SIG-M5 treated with dmso at 0.1 percent for 504 hours (cell line): ENCODE measurements at regions not wholly inside any gene's neighbourhood (a gene's known extent, or its start where the extent isn't known, plus 50 kb on each side); places are given as distances from the start of the nearest gene placed in this dataset.
"Not testable (repeated sequence)": the region's sequence is repeated elsewhere in the genome, so short reads cannot be mapped to it uniquely, and the experiment has no call there.

Experiments
- DNase-seq: peaks from one replicate; lab custom pipeline; 2025; ENCODE audit not compliant: unreplicated experiment; lab: John Stamatoyannopoulos, UW

DNA sequence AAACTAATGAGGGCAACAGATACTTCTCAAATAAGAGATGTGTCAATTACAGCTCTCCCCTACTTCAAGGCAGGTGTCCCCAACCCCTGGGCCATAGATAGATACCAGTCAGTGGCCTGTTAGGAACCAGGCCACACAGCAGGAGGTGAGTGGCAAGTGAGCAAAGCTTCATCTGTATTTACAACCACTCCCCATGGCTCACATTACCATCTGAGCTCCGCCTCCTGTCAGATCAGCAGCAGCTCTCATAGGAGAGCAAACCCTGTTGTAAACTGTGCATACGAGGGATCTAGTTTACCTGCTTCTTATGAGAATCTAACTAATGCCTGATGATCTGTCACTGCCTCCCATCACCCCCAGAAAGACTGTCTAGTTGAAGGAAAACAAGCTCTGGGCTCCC, 422.1 kb downstream of the GJA1 start:
- no peak for DNase-seq

DNA sequence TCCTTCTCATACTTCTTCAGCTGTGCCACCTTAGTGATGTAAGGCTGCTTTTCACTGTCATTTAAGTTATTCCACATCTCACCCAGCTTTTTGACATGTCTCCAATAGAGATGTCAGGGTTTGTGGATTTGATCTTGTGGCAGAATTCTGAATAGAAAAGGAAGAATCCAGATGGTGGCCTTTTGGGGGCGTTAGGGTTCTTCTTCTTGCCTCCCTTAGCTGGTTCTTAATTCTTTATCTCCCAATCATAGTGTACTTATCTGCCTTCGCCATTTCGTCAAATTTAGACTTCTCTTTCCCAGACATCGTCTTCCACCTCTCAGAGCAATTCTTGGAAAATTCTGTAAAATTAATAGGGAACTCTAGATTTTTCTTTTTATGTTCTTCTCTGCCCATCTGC, 422.9 kb downstream of the GJA1 start:
- DNase-seq = no peak

DNA sequence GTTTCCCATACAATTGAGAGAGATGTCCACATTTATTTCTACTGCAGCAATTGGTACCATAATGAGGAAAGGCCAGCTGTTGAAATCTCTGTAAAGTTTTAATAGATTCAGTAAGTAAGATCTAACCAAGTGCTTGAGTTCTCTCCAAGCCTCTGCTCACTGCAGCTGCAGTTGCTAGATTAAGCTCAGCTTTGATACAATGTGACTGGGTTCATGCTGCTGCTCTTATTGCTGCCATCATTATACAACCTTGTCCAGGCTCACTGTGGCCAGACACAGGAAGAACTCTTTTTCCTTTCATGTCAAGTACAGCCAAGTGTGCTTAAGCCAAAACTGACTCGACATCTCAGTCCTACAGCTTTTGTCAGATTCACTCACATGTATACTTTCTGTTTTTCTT, 423.5 kb downstream of the GJA1 start:
- DNase-seq = no peak

DNA sequence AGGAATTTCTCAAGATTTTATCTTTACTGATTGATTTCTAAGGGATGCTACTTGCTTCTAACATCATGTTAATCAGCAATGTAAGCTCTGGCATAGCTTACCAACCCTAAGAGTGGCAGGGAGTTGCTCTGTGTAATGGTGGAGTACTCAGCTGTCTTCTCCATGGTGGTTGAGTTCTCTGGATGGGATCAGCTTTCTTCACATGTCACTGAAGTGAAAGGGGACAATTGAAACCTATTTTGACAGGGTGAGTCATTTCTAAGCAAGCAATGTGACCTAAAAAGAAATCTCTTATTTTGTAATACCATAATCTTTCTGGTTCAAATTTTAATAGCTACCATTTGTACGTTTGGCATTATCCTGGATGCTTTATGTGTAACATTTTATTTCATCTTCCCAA, 430.4 kb downstream of the GJA1 start:
- DNase-seq = no peak

GRCh38 chr6:121867095-121867494, 431.6 kb downstream of the GJA1 start:
- no peak for DNase-seq

- DNase-seq = peak; percentile 45
These were observed 432.8 kb downstream of the GJA1 start for GRCh38 chr6:121868206-121868605.

DNA sequence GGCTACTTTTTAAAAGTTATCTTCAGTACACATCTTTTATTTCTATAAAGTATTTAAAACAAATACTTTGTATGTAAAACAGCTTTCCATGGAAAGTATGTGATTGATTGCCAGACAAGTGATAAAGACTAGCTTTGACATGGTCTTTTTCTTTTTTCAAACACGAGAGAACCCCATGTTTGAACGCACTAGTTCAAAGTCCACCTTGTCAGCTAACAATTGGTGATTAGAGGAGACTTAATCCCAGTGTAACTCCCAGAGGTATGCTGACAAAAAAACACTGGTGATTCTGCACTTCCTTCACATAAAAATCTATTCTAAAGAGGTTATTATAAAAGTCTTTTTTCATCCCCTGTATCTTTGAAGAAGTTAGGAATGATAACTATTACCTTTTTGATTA, 438.1 kb downstream of the GJA1 start:
- DNase-seq = no peak

GRCh38 chr6:121876721-121877120, 441.3 kb downstream of the GJA1 start:
- DNase-seq = no peak

GRCh38 chr6:121879149-121879548, 443.7 kb downstream of the GJA1 start:
- DNase-seq = no peak

GRCh38 chr6:121880831-121881230, 445.4 kb downstream of the GJA1 start:
- no peak for DNase-seq

DNA sequence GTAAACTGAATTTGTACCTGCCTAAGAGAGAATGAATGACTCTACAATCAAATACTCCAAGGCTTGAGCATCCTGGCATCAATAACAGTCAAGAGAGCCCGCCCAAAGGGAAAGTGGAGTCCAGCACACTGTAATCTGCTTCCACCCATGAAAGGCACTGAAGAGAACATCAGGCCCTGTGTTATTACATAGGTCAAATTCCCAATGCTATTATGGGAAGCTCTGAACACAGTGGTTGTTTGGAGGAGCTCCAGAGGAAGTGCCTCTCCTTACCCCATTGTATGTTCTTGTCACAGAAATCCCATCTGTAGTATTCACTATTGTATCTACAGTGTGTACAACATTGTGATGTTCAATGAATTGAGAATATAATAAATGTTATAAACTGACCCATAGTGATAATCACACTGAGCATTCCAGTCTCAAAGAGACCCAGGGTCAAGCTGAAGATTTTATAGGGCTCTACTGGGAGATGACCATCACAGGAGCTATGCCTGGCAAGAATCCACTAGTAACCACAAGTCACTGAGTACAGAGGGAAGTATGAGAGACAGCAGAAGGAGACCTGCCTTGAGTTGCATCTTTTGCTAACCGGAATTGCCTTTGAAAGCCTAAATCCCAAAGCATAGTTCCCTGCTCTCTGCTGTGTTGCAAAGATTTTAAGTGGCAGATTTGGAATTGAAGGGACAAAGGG, 446.7 kb downstream of the GJA1 start:
- DNase-seq = no peak

GRCh38 chr6:121884091-121884490, 448.6 kb downstream of the GJA1 start:
- no peak for DNase-seq

- DNase-seq = no peak
These were observed 449.2 kb downstream of the GJA1 start for GRCh38 chr6:121884620-121885019.

GRCh38 chr6:121885399-121886152, 450.1 kb downstream of the GJA1 start:
- peak; percentile 22 for DNase-seq

DNA sequence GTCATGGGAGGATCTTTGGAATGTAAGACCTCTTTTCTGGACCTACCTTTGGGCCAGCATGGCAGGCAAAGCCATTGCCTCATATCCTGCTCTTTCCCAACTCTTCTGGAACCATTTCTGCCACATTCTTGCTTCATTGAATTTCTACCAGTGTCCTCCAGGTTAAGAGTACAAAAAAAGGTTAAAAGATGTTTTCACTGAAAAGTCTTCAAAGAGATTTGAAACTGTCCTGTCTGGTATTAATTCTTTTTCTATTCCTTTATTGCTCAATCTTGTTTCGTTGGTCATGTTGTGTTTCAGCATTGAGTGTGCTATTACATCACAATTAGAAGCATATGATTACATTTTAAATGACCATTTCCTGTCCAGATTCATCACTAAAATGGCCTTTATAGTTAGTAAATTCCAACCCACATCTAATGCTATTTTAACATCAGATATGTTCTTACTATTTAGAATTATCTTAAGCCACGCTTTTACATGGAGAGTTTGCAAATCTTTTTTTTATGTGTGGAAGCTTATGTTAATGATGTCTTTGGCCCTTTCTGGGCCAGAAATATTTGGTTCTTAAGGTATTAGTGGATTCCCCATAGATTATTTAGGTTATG, 450.9 kb downstream of the GJA1 start:
- DNase-seq = no peak

GRCh38 chr6:121887724-121888123, 452.3 kb downstream of the GJA1 start:
- no peak for DNase-seq

GRCh38 chr6:121890307-121890910, 455.0 kb downstream of the GJA1 start:
- no peak for DNase-seq

- not testable (repeated sequence) for DNase-seq
These were observed 460.3 kb downstream of the GJA1 start for GRCh38 chr6:121895731-121896130.

- no peak for DNase-seq
These were observed 460.9 kb downstream of the GJA1 start for GRCh38 chr6:121896363-121896762.

- DNase-seq = no peak
These were observed 461.3 kb downstream of the GJA1 start for GRCh38 chr6:121896771-121897170.

- DNase-seq = no peak
These were observed 461.9 kb downstream of the GJA1 start for GRCh38 chr6:121897337-121897760.

DNA sequence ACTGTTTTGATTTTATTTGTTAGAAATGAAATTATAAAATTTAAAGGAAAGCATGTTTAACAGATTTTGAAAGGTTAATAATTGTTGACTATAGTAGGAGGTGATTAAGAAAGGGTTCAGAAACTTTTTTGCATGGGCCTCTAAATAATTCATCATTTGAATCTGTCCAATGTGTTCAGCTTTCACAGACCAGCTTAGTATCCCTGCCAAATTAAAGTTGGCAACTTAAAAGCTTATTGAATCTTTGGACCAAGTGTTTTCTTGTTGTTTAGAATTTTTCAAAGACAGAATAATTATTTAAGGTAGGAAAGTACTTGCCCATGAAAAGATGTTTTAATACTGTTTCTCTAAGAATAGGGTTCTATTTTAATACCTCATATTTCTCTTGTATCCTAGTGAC, 466.0 kb downstream of the GJA1 start:
- DNase-seq = no peak
